Adrenal gland (tissue), 5 donors: ENCODE measurements at regions not wholly inside any gene's neighbourhood (a gene's known extent, or its start where the extent isn't known, plus 50 kb on each side); places are given as distances from the start of the nearest gene placed in this dataset.

Source experiments
- POLR2A ChIP-seq, 2 donors: fragments of 450-650 bp; IDR thresholded peaks; one replicate each; pipeline ENCODE4 v1.6.1; 2017; ENCODE audit warnings: antibody characterized with exemption in 2 of 2, mild to moderate bottlenecking in 2 of 2, moderate library complexity in 1 of 2
- TF ChIP-seq, protein P1 (sequence below), 6 experiments: fragments of 450-650 bp in 4 of 6; fragments of 200-600 bp in 2 of 6; sonication (generic) in 1 of 6; IDR thresholded peaks; 1 replicate in 5 of 6; 2 replicates in 1 of 6; pipeline versions ENCODE4 v1.5.1 to v1.8.0; 2016 to 2021; ENCODE audit warnings: antibody characterized with exemption in 6 of 6, mild to moderate bottlenecking in 2 of 6, moderate library complexity in 1 of 6
- donor health status: DM: no; HTN: no; CAD: no.

DNA sequence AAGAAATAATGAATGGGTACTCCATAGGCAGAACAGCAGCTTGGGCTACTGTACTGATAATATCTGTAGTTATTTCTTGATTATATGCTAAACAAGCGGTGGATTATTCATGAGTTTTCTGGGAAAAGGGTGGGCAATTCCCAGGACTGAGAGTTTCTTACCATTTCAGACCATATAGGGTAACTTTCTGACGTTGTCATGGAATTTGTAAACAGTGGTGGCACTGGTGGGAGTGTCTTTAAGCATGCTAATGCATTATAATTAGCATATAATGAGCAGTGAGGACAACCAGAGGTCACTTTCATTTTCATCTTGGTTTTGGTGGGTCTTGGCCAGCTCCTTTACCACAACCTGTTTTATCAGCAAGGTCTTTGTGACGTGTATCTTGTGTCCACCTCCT, 399.7 kb downstream of the CDC14C start:
- TF ChIP-seq, protein P1, sequence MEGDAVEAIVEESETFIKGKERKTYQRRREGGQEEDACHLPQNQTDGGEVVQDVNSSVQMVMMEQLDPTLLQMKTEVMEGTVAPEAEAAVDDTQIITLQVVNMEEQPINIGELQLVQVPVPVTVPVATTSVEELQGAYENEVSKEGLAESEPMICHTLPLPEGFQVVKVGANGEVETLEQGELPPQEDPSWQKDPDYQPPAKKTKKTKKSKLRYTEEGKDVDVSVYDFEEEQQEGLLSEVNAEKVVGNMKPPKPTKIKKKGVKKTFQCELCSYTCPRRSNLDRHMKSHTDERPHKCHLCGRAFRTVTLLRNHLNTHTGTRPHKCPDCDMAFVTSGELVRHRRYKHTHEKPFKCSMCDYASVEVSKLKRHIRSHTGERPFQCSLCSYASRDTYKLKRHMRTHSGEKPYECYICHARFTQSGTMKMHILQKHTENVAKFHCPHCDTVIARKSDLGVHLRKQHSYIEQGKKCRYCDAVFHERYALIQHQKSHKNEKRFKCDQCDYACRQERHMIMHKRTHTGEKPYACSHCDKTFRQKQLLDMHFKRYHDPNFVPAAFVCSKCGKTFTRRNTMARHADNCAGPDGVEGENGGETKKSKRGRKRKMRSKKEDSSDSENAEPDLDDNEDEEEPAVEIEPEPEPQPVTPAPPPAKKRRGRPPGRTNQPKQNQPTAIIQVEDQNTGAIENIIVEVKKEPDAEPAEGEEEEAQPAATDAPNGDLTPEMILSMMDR (IDR thresholded peaks at IDR 0.05), result no peak
- TF ChIP-seq POLR2A (IDR thresholded peaks at IDR 0.05), result no peak
